ENCODE measurements at regions not wholly inside any gene's neighbourhood (a gene's known extent, or its start where the extent isn't known, plus 50 kb on each side); places are given as distances from the start of the nearest gene placed in this dataset.

DNA sequence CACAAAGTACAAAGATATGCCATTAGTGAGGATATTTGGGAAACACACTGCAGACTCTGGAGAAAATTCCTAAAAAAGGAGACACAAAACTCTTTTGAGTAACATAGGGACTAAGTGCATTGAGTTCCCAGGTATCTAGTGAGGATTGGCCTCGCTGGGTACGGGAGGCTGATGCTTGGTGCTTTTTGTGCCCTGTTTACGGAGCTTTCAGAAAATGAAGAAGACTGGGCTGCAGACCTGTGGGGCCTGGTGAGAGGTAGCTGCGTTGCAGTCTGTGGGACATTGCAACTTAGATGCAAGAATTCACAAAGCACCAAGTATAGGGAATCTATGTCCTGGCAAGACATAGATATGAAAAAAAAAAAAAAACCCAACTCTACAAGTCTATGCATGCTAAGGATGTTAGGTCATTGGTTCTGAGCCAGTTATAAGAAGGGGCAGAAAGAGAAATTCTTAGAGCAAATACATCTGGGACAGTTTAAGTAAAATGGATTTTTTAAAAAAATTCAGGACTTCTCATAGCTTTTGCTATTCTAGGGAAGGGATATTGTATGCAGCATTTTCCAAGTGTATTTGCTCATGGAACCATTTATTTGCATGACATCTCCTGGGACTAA is 156.0 kb downstream of the SLC4A3 start:
- Histone ChIP-seq H3K4me1 (ENCODE audit: insufficient read depth, low read length, poor library complexity, severe bottlenecking) (no peaks in the 10 kb centered on the region), H2AFZ (ENCODE audit: low read length) (no peak overlapping the region), H3F3A (ENCODE audit: low read depth) (no peaks in the 10 kb centered on the region), H3K9me2 (replicated peaks; ENCODE audit: low read depth, low read length) (no peaks in the 10 kb centered on the region), H3K9ac (ENCODE audit: low read depth, low read length, poor library complexity, severe bottlenecking) (no peak overlapping the region), H4K20me1 (ENCODE audit: insufficient read depth, low read length, poor library complexity, severe bottlenecking) (no peaks in the 10 kb centered on the region), H3K79me2 (ENCODE audit: insufficient read depth, low read length) (no peaks in the 10 kb centered on the region), H3K4me3 (ENCODE audit: low read length, poor library complexity, severe bottlenecking) (no peak overlapping the region), H3K9me3 (ENCODE audit: insufficient read depth, low read depth, low read length) (no peaks in the 10 kb centered on the region), H3K27me3 (ENCODE audit: insufficient read depth, low read length, poor library complexity, severe bottlenecking) (no peaks in the 10 kb centered on the region), H3K36me3 (ENCODE audit: insufficient read depth, low read length) (no peaks in the 10 kb centered on the region), H3K4me2 (ENCODE audit: low read depth, low read length, poor library complexity, severe bottlenecking) (no peak overlapping the region)
- TF ChIP-seq, protein P1, sequence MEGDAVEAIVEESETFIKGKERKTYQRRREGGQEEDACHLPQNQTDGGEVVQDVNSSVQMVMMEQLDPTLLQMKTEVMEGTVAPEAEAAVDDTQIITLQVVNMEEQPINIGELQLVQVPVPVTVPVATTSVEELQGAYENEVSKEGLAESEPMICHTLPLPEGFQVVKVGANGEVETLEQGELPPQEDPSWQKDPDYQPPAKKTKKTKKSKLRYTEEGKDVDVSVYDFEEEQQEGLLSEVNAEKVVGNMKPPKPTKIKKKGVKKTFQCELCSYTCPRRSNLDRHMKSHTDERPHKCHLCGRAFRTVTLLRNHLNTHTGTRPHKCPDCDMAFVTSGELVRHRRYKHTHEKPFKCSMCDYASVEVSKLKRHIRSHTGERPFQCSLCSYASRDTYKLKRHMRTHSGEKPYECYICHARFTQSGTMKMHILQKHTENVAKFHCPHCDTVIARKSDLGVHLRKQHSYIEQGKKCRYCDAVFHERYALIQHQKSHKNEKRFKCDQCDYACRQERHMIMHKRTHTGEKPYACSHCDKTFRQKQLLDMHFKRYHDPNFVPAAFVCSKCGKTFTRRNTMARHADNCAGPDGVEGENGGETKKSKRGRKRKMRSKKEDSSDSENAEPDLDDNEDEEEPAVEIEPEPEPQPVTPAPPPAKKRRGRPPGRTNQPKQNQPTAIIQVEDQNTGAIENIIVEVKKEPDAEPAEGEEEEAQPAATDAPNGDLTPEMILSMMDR (conservative IDR thresholded peaks at IDR 0.05; ENCODE audit: low read length), result no peak
- TF ChIP-seq EZH2phosphoT487 (IDR thresholded peaks at IDR 0.05; ENCODE audit: borderline replicate concordance), result no peak

DNA sequence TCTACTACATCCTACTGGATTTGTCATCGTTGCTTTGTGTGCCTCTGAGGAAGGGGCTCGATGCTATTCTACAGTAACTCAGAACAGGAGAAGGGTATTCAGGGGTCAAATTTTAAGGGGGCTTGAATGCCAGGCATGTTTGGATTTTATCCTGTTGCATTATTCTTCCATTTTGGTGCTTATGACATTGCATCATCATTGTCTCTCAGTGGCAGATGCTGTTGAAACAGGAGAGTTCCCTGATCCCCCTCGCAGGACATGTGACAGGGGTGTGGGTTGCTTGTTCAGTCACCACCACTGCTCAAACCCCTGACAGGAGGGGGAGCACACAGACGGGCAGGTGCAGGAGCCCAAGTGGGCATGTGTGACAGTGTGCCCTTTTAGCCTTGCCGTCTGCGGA is 156.7 kb downstream of the SLC4A3 start:
- no peak overlapping the region for H3K9ac ChIP-seq (ENCODE audit: low read depth, low read length, poor library complexity, severe bottlenecking)
- no peaks in the 10 kb centered on the region for H3K27me3 ChIP-seq (ENCODE audit: insufficient read depth, low read length, poor library complexity, severe bottlenecking)
- H4K20me1 ChIP-seq (ENCODE audit: insufficient read depth, low read length, poor library complexity, severe bottlenecking), result no peaks in the 10 kb centered on the region
- H3K4me2 ChIP-seq (ENCODE audit: low read depth, low read length, poor library complexity, severe bottlenecking), result no peak overlapping the region
- no peaks in the 10 kb centered on the region for H3K79me2 ChIP-seq (ENCODE audit: insufficient read depth, low read length)
- no peaks in the 10 kb centered on the region for H3K9me3 ChIP-seq (ENCODE audit: insufficient read depth, low read depth, low read length)
- H3K9me2 ChIP-seq (replicated peaks; ENCODE audit: low read depth, low read length), result no peaks in the 10 kb centered on the region
- no peak overlapping the region for H3K4me3 ChIP-seq (ENCODE audit: low read length, poor library complexity, severe bottlenecking)
- no peaks in the 10 kb centered on the region for H3F3A ChIP-seq (ENCODE audit: low read depth)
- H3K36me3 ChIP-seq (ENCODE audit: insufficient read depth, low read length), result no peaks in the 10 kb centered on the region
- no peak overlapping the region for H2AFZ ChIP-seq (ENCODE audit: low read length)
- TF ChIP-seq, protein P1 (conservative IDR thresholded peaks at IDR 0.05; ENCODE audit: low read length), result no peak
- no peak for TF ChIP-seq EZH2phosphoT487 (IDR thresholded peaks at IDR 0.05; ENCODE audit: borderline replicate concordance)
- H3K4me1 ChIP-seq (ENCODE audit: insufficient read depth, low read length, poor library complexity, severe bottlenecking), result no peaks in the 10 kb centered on the region

DNA sequence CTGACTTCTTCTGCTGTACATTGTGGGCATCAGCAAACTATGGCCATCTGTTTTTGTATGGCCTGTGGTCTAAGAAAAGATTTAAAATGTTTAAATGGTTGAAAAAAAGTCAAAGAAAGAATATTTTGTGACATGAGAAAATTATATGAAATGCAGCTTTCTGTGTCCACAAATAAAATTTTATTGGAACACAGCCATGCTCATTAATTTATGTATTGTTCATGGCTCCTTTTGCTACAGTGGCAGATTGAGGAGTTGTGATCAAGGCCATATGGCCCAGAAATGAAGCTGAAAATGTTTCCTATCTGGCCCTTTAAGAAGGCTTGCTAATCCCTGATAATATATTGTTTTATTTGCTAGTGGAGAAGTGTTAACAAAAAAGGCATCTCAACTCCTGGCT is 162.0 kb downstream of the SLC4A3 start:
- H3F3A ChIP-seq (ENCODE audit: low read depth), result no peaks in the 10 kb centered on the region
- TF ChIP-seq, protein P1 (conservative IDR thresholded peaks at IDR 0.05; ENCODE audit: low read length), result no peak
- no peak for TF ChIP-seq EZH2phosphoT487 (IDR thresholded peaks at IDR 0.05; ENCODE audit: borderline replicate concordance)
- no peaks in the 10 kb centered on the region for H4K20me1 ChIP-seq (ENCODE audit: insufficient read depth, low read length, poor library complexity, severe bottlenecking)
- no peaks in the 10 kb centered on the region for H3K9me3 ChIP-seq (ENCODE audit: insufficient read depth, low read depth, low read length)
- H3K79me2 ChIP-seq (ENCODE audit: insufficient read depth, low read length), result no peaks in the 10 kb centered on the region
- no peaks in the 10 kb centered on the region for H3K9me2 ChIP-seq (replicated peaks; ENCODE audit: low read depth, low read length)
- no peaks in the 10 kb centered on the region for H3K27me3 ChIP-seq (ENCODE audit: insufficient read depth, low read length, poor library complexity, severe bottlenecking)
- H3K9ac ChIP-seq (ENCODE audit: low read depth, low read length, poor library complexity, severe bottlenecking), result no peak overlapping the region
- no peak overlapping the region for H2AFZ ChIP-seq (ENCODE audit: low read length)
- H3K4me1 ChIP-seq (ENCODE audit: insufficient read depth, low read length, poor library complexity, severe bottlenecking), result no peaks in the 10 kb centered on the region
- no peaks in the 10 kb centered on the region for H3K36me3 ChIP-seq (ENCODE audit: insufficient read depth, low read length)
- no peak overlapping the region for H3K4me3 ChIP-seq (ENCODE audit: low read length, poor library complexity, severe bottlenecking)
- no peak overlapping the region for H3K4me2 ChIP-seq (ENCODE audit: low read depth, low read length, poor library complexity, severe bottlenecking)

All from Loucy (cell line).